Kidney epithelial cell (primary cell): ENCODE measurements at regions not wholly inside any gene's neighbourhood (a gene's known extent, or its start where the extent isn't known, plus 50 kb on each side); places are given as distances from the start of the nearest gene placed in this dataset.

ENCODE experiments used
- DNase-seq: peaks from one replicate; pipeline ENCODE4 v3.0.0-alpha.2; 2010; ENCODE audit warnings: low read depth
- H3K27me3 ChIP-seq: 2 replicates; pipeline ENCODE4 v1.6.0; 2011; ENCODE audit warnings: low read length; ENCODE audit not compliant: control insufficient read depth, insufficient read depth
- H3K36me3 ChIP-seq: 2 replicates; pipeline ENCODE4 v1.5.1; 2011; ENCODE audit warnings: low read length; ENCODE audit not compliant: control insufficient read depth, insufficient read depth
- H3K4me3 ChIP-seq: 2 replicates; pipeline ENCODE4 v1.5.1; 2011; ENCODE audit warnings: low read depth, mild to moderate bottlenecking, control low read depth, low read length
- CTCF ChIP-seq: IDR thresholded peaks from 2 replicates; pipeline ENCODE4 v1.5.1; 2011; ENCODE audit warnings: mild to moderate bottlenecking, moderate library complexity, low read length, control low read depth, inconsistent platforms; ENCODE audit not compliant: insufficient read depth, poor library complexity, severe bottlenecking

- Histone ChIP-seq H3K36me3 (no peaks in the 10 kb centered on the region), H3K4me3 (no peak overlapping the region), H3K27me3 (no peaks in the 10 kb centered on the region)
- TF ChIP-seq CTCF, result no peak
- DNase-seq, result no peak
Observed at GRCh38 chr6:137698636-137699030, 168.4 kb upstream of the TNFAIP3 start.

GRCh38 chr6:137699031-137699683 lies 167.9 kb upstream of the TNFAIP3 start:
- TF ChIP-seq CTCF, result no peak
- H3K36me3 ChIP-seq, result no peaks in the 10 kb centered on the region
- no peaks in the 10 kb centered on the region for H3K27me3 ChIP-seq
- no peak overlapping the region for H3K4me3 ChIP-seq
- DNase-seq, result no peak

GRCh38 chr6:137700161-137700560 lies 166.9 kb upstream of the TNFAIP3 start:
- TF ChIP-seq CTCF, result no peak
- H3K4me3 ChIP-seq, result no peak overlapping the region
- no peaks in the 10 kb centered on the region for H3K36me3 ChIP-seq
- H3K27me3 ChIP-seq, result no peaks in the 10 kb centered on the region
- no peak for DNase-seq

- Histone ChIP-seq H3K27me3 (no peaks in the 10 kb centered on the region), H3K36me3 (no peaks in the 10 kb centered on the region), H3K4me3 (no peak overlapping the region)
- TF ChIP-seq CTCF, result no peak
- DNase-seq, result no peak
Observed at GRCh38 chr6:137700751-137701477, 166.1 kb upstream of the TNFAIP3 start.

- TF ChIP-seq CTCF, result no peak
- Histone ChIP-seq H3K27me3 (no peaks in the 10 kb centered on the region), H3K36me3 (no peaks in the 10 kb centered on the region), H3K4me3 (no peak overlapping the region)
- no peak for DNase-seq
Observed at GRCh38 chr6:137701942-137702341, 165.1 kb upstream of the TNFAIP3 start.

- no peak for DNase-seq
- TF ChIP-seq CTCF, result no peak
Observed at GRCh38 chr6:137702791-137703424, 164.2 kb upstream of the TNFAIP3 start.

More at GRCh38 chr6:137702791-137703424, 164.2 kb upstream of the TNFAIP3 start:
- Histone ChIP-seq H3K4me3 (no peak overlapping the region), H3K27me3 (no peaks in the 10 kb centered on the region), H3K36me3 (no peaks in the 10 kb centered on the region)
